Hepatocyte (in vitro differentiated cells): ENCODE measurements at regions not wholly inside any gene's neighbourhood (a gene's known extent, or its start where the extent isn't known, plus 50 kb on each side); places are given as distances from the start of the nearest gene placed in this dataset. TPM values are rescaled to one million over a fixed set of nuclear protein-coding genes. Genes with fewer than 3 reads are reported as not detected.

ENCODE experiments used
- DNase-seq: peaks from one replicate; pipeline ENCODE4 v3.0.0-alpha.2; 2016; ENCODE audit warnings: low spot score
- H2AFZ ChIP-seq: fragments of 200-600 bp; sonication (generic); 2 replicates; pipeline ENCODE4 v1.6.0; 2016; ENCODE audit warnings: antibody characterized with exemption, mild to moderate bottlenecking
- H3K27ac ChIP-seq: fragments of 200-600 bp; sonication (generic); 2 replicates; pipeline ENCODE4 v1.5.1; 2016; ENCODE audit warnings: mild to moderate bottlenecking
- H3K27me3 ChIP-seq: fragments of 200-600 bp; sonication (generic); 2 replicates; pipeline ENCODE4 v1.6.1; 2016
- H3K36me3 ChIP-seq: fragments of 200-600 bp; sonication (generic); replicated peaks from 2 replicates; pipeline ENCODE4 v1.5.1; 2016; ENCODE audit warnings: low read depth; ENCODE audit not compliant: insufficient read depth
- H3K4me1 ChIP-seq: fragments of 200-600 bp; sonication (generic); 2 replicates; pipeline ENCODE4 v1.5.1; 2016; ENCODE audit warnings: mild to moderate bottlenecking, moderate library complexity; ENCODE audit not compliant: insufficient read depth
- H3K4me2 ChIP-seq: fragments of 200-600 bp; sonication (generic); 2 replicates; pipeline ENCODE4 v1.6.0; 2016
- H3K4me3 ChIP-seq: fragments of 200-600 bp; sonication (generic); 2 replicates; pipeline ENCODE4 v1.5.1; 2016; ENCODE audit warnings: mild to moderate bottlenecking
- H3K79me2 ChIP-seq: fragments of 200-600 bp; sonication (generic); 2 replicates; pipeline ENCODE4 v1.6.0; 2017; ENCODE audit warnings: mild to moderate bottlenecking
- H3K9me2 ChIP-seq: fragments of 200-600 bp; sonication (generic); replicated peaks from 2 replicates; pipeline ENCODE4 v1.6.0; 2017; ENCODE audit warnings: mild to moderate bottlenecking; ENCODE audit not compliant: insufficient read depth
- H3K9me3 ChIP-seq: fragments of 200-600 bp; sonication (generic); 2 replicates; pipeline ENCODE4 v1.5.1; 2016; ENCODE audit warnings: low read depth, mild to moderate bottlenecking
- H4K20me1 ChIP-seq: fragments of 200-600 bp; sonication (generic); 2 replicates; pipeline ENCODE4 v1.6.0; 2016; ENCODE audit warnings: mild to moderate bottlenecking; ENCODE audit not compliant: insufficient read depth, poor library complexity, severe bottlenecking
- CTCF ChIP-seq: fragments of 200-600 bp; sonication (generic); IDR thresholded peaks from 2 replicates; pipeline ENCODE4 v1.5.1; 2016; ENCODE audit warnings: antibody characterized with exemption, mild to moderate bottlenecking; ENCODE audit not compliant: poor library complexity
- EZH2 ChIP-seq: fragments of 200-600 bp; sonication (generic); IDR thresholded peaks from 2 replicates; pipeline ENCODE4 v1.6.1; 2016; ENCODE audit warnings: antibody characterized with exemption, mild to moderate bottlenecking, borderline replicate concordance
- EZH2phosphoT487 ChIP-seq: fragments of 200-600 bp; sonication (generic); IDR thresholded peaks from one replicate; pipeline ENCODE4 v1.6.1; 2018; ENCODE audit warnings: antibody characterized with exemption, mild to moderate bottlenecking, low read depth, moderate library complexity; ENCODE audit not compliant: unreplicated experiment, severe bottlenecking
- WGBS: methylation state at CpG from one replicate; pipeline ENCODE4 v1.1.6; 2016; ENCODE audit warnings: low lambda C conversion rate; ENCODE audit errors: missing lambda C conversion rate; 5-methylcytosine and 5-hydroxymethylcytosine counted together
- small RNA-seq: library from RNA; depleted of rRNA; stranded (forward); fragments of <200 nt; gene quantifications from one replicate; pipeline ENCODE3, GENCODE V24; 2014

GRCh38 chr13:31686670-31687425 is 52.5 kb upstream of the RXFP2 start:
- Histone ChIP-seq H3K9me2 (no peaks in the 10 kb centered on the region), H3K27ac (no peak overlapping the region), H3K4me2 (no peak overlapping the region), H3K4me3 (no peak overlapping the region), H3K4me1 (no peaks in the 10 kb centered on the region), H3K9me3 (no peaks in the 10 kb centered on the region), H3K36me3 (no peaks in the 10 kb centered on the region), H3K79me2 (no peaks in the 10 kb centered on the region), H3K27me3 (no peaks in the 10 kb centered on the region), H2AFZ (no peak overlapping the region), H4K20me1 (no peaks in the 10 kb centered on the region)
- TF ChIP-seq CTCF, result no peak
- no peak for TF ChIP-seq EZH2
- no peak for TF ChIP-seq EZH2phosphoT487
- no peak for DNase-seq
- WGBS, result 81% methylated on average over 4 of the region's 4 CpGs

Small RNA genes in the stretch of these regions (small RNA-seq; reads per million reads assigned to genes)
- gene AL161616.1, result not detected
